ENCODE measurements at regions not wholly inside any gene's neighbourhood (a gene's known extent, or its start where the extent isn't known, plus 50 kb on each side); places are given as distances from the start of the nearest gene placed in this dataset. TPM values are rescaled to one million over a fixed set of nuclear protein-coding genes. Genes with fewer than 3 reads are reported as not detected.

DNA sequence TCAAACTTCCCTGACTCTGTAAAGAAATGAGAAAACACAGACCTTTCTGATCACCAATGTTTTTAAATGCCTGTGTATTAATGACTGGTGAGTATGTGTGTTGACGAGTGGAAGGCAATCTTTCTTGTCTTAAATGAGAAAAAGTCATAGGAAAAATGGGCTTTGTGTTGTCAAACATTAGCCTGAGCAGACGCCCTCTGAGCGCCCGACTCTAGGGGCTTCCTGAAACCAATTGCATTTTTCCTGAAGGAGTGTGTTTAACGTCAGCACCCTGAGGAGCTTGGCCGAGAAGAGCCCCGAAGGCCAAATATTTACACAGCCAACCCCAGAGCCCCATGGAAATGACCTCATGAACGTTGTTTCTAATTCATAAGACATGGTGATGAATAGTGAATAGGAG lies 154.3 kb downstream of the PHF2 start:
- WGBS, 2 experiments (ENCODE audit: insufficient coverage in 1 of 2, insufficient read length in 1 of 2) = 88 to 92% methylated on average over 7 of the region's 8 CpGs
- H3K4me1 Mint-ChIP-seq = no peaks in the 10 kb centered on the region
- no peak overlapping the region for H3K27ac Mint-ChIP-seq

DNA sequence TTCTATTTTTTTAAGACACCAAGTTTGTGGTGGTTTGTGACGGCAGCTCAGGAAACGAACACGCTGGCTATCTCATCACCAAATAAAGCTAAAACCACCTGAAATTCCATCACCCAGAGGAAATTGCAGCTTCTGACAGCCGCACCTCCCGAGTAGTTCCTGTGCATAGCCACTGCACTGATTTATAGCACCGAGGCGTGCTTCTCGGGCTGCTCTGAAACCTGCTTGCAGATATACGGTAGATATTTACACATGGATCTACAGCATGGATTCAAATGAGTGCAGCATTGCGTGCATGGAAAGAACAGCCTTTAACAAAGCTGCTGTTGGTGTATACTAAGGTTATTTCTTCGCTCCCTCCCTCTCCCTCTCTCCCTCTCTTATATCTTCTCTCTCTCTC lies 153.8 kb downstream of the PHF2 start:
- Mint-ChIP-seq H3K27ac (no peak overlapping the region), H3K4me3 (no peak overlapping the region), H3K9me3 (peaks cover 39% of the 10 kb centered on the region), H3K4me1 (no peaks in the 10 kb centered on the region), H3K36me3 (ENCODE audit: low read depth) (peaks cover 3% of the 10 kb centered on the region), H3K27me3 (ENCODE audit: insufficient read depth) (peaks cover 5% of the 10 kb centered on the region)
- no peak overlapping the region for H3K27ac ChIP-seq (ENCODE audit: low read depth, low read length)
- no peaks in the 10 kb centered on the region for H3K4me1 ChIP-seq (ENCODE audit: control insufficient read depth, insufficient read depth, low read length)
- no peak overlapping the region for H3K4me3 ChIP-seq (ENCODE audit: low read length)
- peaks cover 25% of the 10 kb centered on the region for H3K9me3 ChIP-seq (ENCODE audit: control insufficient read depth, low read length)
- no peak overlapping the region for H3K9ac ChIP-seq (ENCODE audit: extremely low read depth, low read length, poor library complexity, severe bottlenecking)
- H3K27me3 ChIP-seq (ENCODE audit: control insufficient read depth, insufficient read depth, low read length, poor library complexity, severe bottlenecking) = no peaks in the 10 kb centered on the region
- TF ChIP-seq CTCF (conservative IDR thresholded peaks at IDR 0.05) = no peak
- no peaks in the 10 kb centered on the region for H3K36me3 ChIP-seq (ENCODE audit: control insufficient read depth, insufficient read depth, low read length)
- DNase-seq = no peak
- WGBS, 2 experiments (ENCODE audit: insufficient coverage in 1 of 2, insufficient read length in 1 of 2) = 92 to 95% methylated on average over 7 to 11 of the region's 11 CpGs

More for the DNA sequence above, 154.3 kb downstream of the PHF2 start:
- Mint-ChIP-seq H3K9me3 (peaks cover 43% of the 10 kb centered on the region), H3K27me3 (ENCODE audit: insufficient read depth) (peaks cover 5% of the 10 kb centered on the region), H3K4me3 (no peak overlapping the region), H3K36me3 (ENCODE audit: low read depth) (peaks cover 3% of the 10 kb centered on the region)
- H3K4me3 ChIP-seq (ENCODE audit: low read length) = no peak overlapping the region
- no peak overlapping the region for H3K9ac ChIP-seq (ENCODE audit: extremely low read depth, low read length, poor library complexity, severe bottlenecking)
- no peaks in the 10 kb centered on the region for H3K4me1 ChIP-seq (ENCODE audit: control insufficient read depth, insufficient read depth, low read length)
- no peak for TF ChIP-seq CTCF (conservative IDR thresholded peaks at IDR 0.05)
- no peak overlapping the region for H3K27ac ChIP-seq (ENCODE audit: low read depth, low read length)
- no peak for DNase-seq
- no peaks in the 10 kb centered on the region for H3K36me3 ChIP-seq (ENCODE audit: control insufficient read depth, insufficient read depth, low read length)
- H3K9me3 ChIP-seq (ENCODE audit: control insufficient read depth, low read length) = peaks cover 25% of the 10 kb centered on the region
- H3K27me3 ChIP-seq (ENCODE audit: control insufficient read depth, insufficient read depth, low read length, poor library complexity, severe bottlenecking) = no peaks in the 10 kb centered on the region

Small RNAs in the stretch of these regions (microRNA-seq; reads per million reads assigned to microRNA genes)
- gene MIR4291 (ENCODE audit: borderline microRNAs expressed) = not detected
